ENCODE measurements at regions not wholly inside any gene's neighbourhood (a gene's known extent, or its start where the extent isn't known, plus 50 kb on each side); places are given as distances from the start of the nearest gene placed in this dataset.
"Not testable (repeated sequence)": the region's sequence is repeated elsewhere in the genome, so short reads cannot be mapped to it uniquely, and the experiment has no call there.

GRCh38 chr13:54733639-54734038, 1705.0 kb downstream of the OLFM4 start:
- no peak for DNase-seq

GRCh38 chr13:54737211-54737610, 1708.6 kb downstream of the OLFM4 start:
- DNase-seq: not testable (repeated sequence)

GRCh38 chr13:54742984-54743383, 1714.4 kb downstream of the OLFM4 start:
- DNase-seq: no peak

- no peak for DNase-seq
These were observed 1716.1 kb downstream of the OLFM4 start for GRCh38 chr13:54744747-54745146.

GRCh38 chr13:54750521-54750920, 1721.9 kb downstream of the OLFM4 start:
- DNase-seq: no peak

- no peak for DNase-seq
These were observed 1730.2 kb downstream of the OLFM4 start for GRCh38 chr13:54758795-54759194.

GRCh38 chr13:54768214-54768613, 1739.6 kb downstream of the OLFM4 start:
- no peak for DNase-seq

GRCh38 chr13:54775501-54776191, 1747.0 kb downstream of the OLFM4 start:
- no peak for DNase-seq

GRCh38 chr13:54787754-54788153, 1759.1 kb downstream of the OLFM4 start:
- no peak for DNase-seq

GRCh38 chr13:54799621-54800226, 1771.1 kb downstream of the OLFM4 start:
- DNase-seq: no peak

GRCh38 chr13:54802226-54802625, 1773.6 kb downstream of the OLFM4 start:
- DNase-seq: no peak

- DNase-seq: no peak
These were observed 1777.1 kb downstream of the OLFM4 start for GRCh38 chr13:54805743-54806142.

- DNase-seq: not testable (repeated sequence)
These were observed 1793.4 kb downstream of the OLFM4 start for GRCh38 chr13:54821938-54822470.

GRCh38 chr13:54829391-54830068, 1800.9 kb downstream of the OLFM4 start:
- not testable (repeated sequence) for DNase-seq

GRCh38 chr13:54836273-54836672, 1807.7 kb downstream of the OLFM4 start:
- no peak for DNase-seq

GRCh38 chr13:54841682-54842081, 1813.1 kb downstream of the OLFM4 start:
- no peak for DNase-seq

GRCh38 chr13:54845351-54845965, 1816.8 kb downstream of the OLFM4 start:
- peak in 1 of 14 donors; percentile 7 for DNase-seq

GRCh38 chr13:54852831-54853230, 1824.2 kb downstream of the OLFM4 start:
- no peak for DNase-seq

- no peak for DNase-seq
These were observed 1831.2 kb downstream of the OLFM4 start for GRCh38 chr13:54859827-54860226.

GRCh38 chr13:54875111-54875510, 1846.5 kb downstream of the OLFM4 start:
- no peak for DNase-seq

GRCh38 chr13:54879036-54879435, 1850.4 kb downstream of the OLFM4 start:
- DNase-seq: no peak

GRCh38 chr13:54884682-54885081, 1856.1 kb downstream of the OLFM4 start:
- DNase-seq: no peak

- DNase-seq: no peak
These were observed 1862.4 kb downstream of the OLFM4 start for GRCh38 chr13:54890976-54891375.
